H9 (cell line): ENCODE measurements at regions not wholly inside any gene's neighbourhood (a gene's known extent, or its start where the extent isn't known, plus 50 kb on each side); places are given as distances from the start of the nearest gene placed in this dataset.
A peak's percentile ranks its signal among the peaks of the same experiment; 100 is the strongest.

ENCODE experiments used
- DNase-seq: peaks from one replicate; pipeline ENCODE4 v3.0.0-alpha.2; 2017
- H2AFZ ChIP-seq: one replicate; pipeline ENCODE4 v1.6.1; 2013; ENCODE audit warnings: mild to moderate bottlenecking, low read length, control low read depth, moderate library complexity
- H2AK5ac ChIP-seq: 2 replicates; pipeline ENCODE4 v1.6.1; 2013; ENCODE audit warnings: low read length, control low read depth, mixed read lengths; ENCODE audit not compliant: insufficient read length
- H2BK120ac ChIP-seq: one replicate; pipeline ENCODE4 v1.6.1; 2013; ENCODE audit warnings: low read depth, mild to moderate bottlenecking, low read length, control low read depth, inconsistent platforms; ENCODE audit not compliant: poor library complexity, severe bottlenecking
- H2BK12ac ChIP-seq: 2 replicates; pipeline ENCODE4 v1.6.1; 2013; ENCODE audit warnings: low read length, control low read depth, mixed read lengths, low read depth; ENCODE audit not compliant: insufficient read length
- H2BK15ac ChIP-seq: 2 replicates; pipeline ENCODE4 v1.6.1; 2013; ENCODE audit warnings: low read depth, low read length, control low read depth
- H2BK20ac ChIP-seq: one replicate; pipeline ENCODE4 v1.6.1; 2013; ENCODE audit warnings: low read depth, mild to moderate bottlenecking, low read length, control low read depth, inconsistent platforms; ENCODE audit not compliant: poor library complexity, severe bottlenecking
- H2BK5ac ChIP-seq: 2 replicates; pipeline ENCODE4 v1.6.1; 2013; ENCODE audit warnings: low read length, control low read depth, mixed read lengths; ENCODE audit not compliant: insufficient read length
- H3K14ac ChIP-seq: 2 replicates; pipeline ENCODE4 v1.6.1; 2013; ENCODE audit warnings: low read length, control low read depth; ENCODE audit not compliant: insufficient read depth
- H3K18ac ChIP-seq: 2 replicates; pipeline ENCODE4 v1.6.1; 2013; ENCODE audit warnings: low read depth, mild to moderate bottlenecking, mixed read lengths, low read length, control low read depth; ENCODE audit not compliant: insufficient read length
- H3K23ac ChIP-seq: 2 replicates; pipeline ENCODE4 v1.6.1; 2013; ENCODE audit warnings: low read length, control low read depth, mixed read lengths, low read depth; ENCODE audit not compliant: insufficient read length
- H3K23me2 ChIP-seq: 2 replicates; pipeline ENCODE4 v1.6.1; 2013; ENCODE audit warnings: low read depth, mild to moderate bottlenecking, mixed read lengths, low read length, control low read depth; ENCODE audit not compliant: insufficient read length, poor library complexity, severe bottlenecking
- H3K27ac ChIP-seq: 2 replicates; pipeline ENCODE4 v1.5.1; 2013; ENCODE audit warnings: low read length, control low read depth, mixed read lengths, low read depth; ENCODE audit not compliant: insufficient read length
- H3K27me3 ChIP-seq: 2 replicates; pipeline ENCODE4 v1.6.1; 2013; ENCODE audit warnings: low read length, control low read depth, inconsistent platforms; ENCODE audit not compliant: insufficient read depth
- H3K4ac ChIP-seq: 2 replicates; pipeline ENCODE4 v1.6.1; 2013; ENCODE audit warnings: low read depth, mild to moderate bottlenecking, control low read depth, inconsistent platforms, low read length, moderate library complexity
- H3K4me1 ChIP-seq: 2 replicates; pipeline ENCODE4 v1.6.1; 2013; ENCODE audit warnings: low read length, control low read depth, inconsistent platforms; ENCODE audit not compliant: insufficient read depth
- H3K4me2 ChIP-seq: 2 replicates; pipeline ENCODE4 v1.6.1; 2013; ENCODE audit warnings: low read length, control low read depth, mixed read lengths; ENCODE audit not compliant: insufficient read length, insufficient read depth
- H3K56ac ChIP-seq: 2 replicates; pipeline ENCODE4 v1.6.1; 2013; ENCODE audit warnings: low read depth, mild to moderate bottlenecking, mixed read lengths, low read length, control low read depth; ENCODE audit not compliant: insufficient read length
- H3K79me1 ChIP-seq: 2 replicates; pipeline ENCODE4 v1.6.1; 2013; ENCODE audit warnings: low read depth, mild to moderate bottlenecking, moderate library complexity, low read length, control low read depth, inconsistent platforms; ENCODE audit not compliant: insufficient read depth, poor library complexity, severe bottlenecking
- H3K79me2 ChIP-seq: 2 replicates; pipeline ENCODE4 v1.6.1; 2013; ENCODE audit warnings: low read length, control low read depth, inconsistent platforms; ENCODE audit not compliant: insufficient read depth
- H3K9ac ChIP-seq: 2 replicates; pipeline ENCODE4 v1.6.1; 2013; ENCODE audit warnings: low read length, control low read depth, mixed read lengths; ENCODE audit not compliant: insufficient read length; ENCODE audit errors: extremely low read depth
- H3K9me3 ChIP-seq: one replicate; pipeline ENCODE4 v1.6.1; 2013; ENCODE audit warnings: low read depth, low read length, inconsistent platforms; ENCODE audit not compliant: control insufficient read depth
- H3T11ph ChIP-seq: one replicate; pipeline ENCODE4 v1.6.1; 2013; ENCODE audit warnings: mild to moderate bottlenecking, low read length, control low read depth, inconsistent platforms
- H4K20me1 ChIP-seq: one replicate; pipeline ENCODE4 v1.6.1; 2013; ENCODE audit not compliant: control insufficient read depth, insufficient read length, insufficient read depth
- H4K5ac ChIP-seq: 2 replicates; pipeline ENCODE4 v1.6.1; 2013; ENCODE audit warnings: low read depth, mild to moderate bottlenecking, mixed read lengths, low read length, control low read depth; ENCODE audit not compliant: insufficient read length
- H4K8ac ChIP-seq: replicated peaks from 2 replicates; pipeline ENCODE4 v1.6.1; 2013; ENCODE audit warnings: low read length, control low read depth, mixed read lengths, low read depth; ENCODE audit not compliant: insufficient read length
- H4K91ac ChIP-seq: 2 replicates; pipeline ENCODE4 v1.6.1; 2013; ENCODE audit warnings: low read depth, mild to moderate bottlenecking, moderate library complexity, mixed read lengths, low read length, control low read depth; ENCODE audit not compliant: insufficient read length
- H3K27ac Mint-ChIP-seq, 3 experiments: 2 replicates in 2 of 3; 3 replicates in 1 of 3; pipeline ENCODE4 v1.8.0; 2020 to 2021; ENCODE audit warnings: mixed read lengths in 3 of 3, mild to moderate bottlenecking in 1 of 3, moderate library complexity in 1 of 3
- H3K27me3 Mint-ChIP-seq: 2 replicates; pipeline ENCODE4 v1.8.0; 2021; ENCODE audit warnings: low read depth, mild to moderate bottlenecking, moderate library complexity, mixed read lengths
- H3K36me3 Mint-ChIP-seq, 3 experiments: 2 replicates in 2 of 3; 3 replicates in 1 of 3; pipeline ENCODE4 v1.8.0; 2020 to 2021; ENCODE audit warnings: low read depth in 3 of 3, mixed read lengths in 3 of 3; ENCODE audit not compliant: insufficient read depth in 1 of 3
- H3K4me1 Mint-ChIP-seq, 2 experiments: 2 replicates each; pipeline ENCODE4 v1.8.0; 2020; ENCODE audit warnings: mixed read lengths in 2 of 2
- H3K4me3 Mint-ChIP-seq, 2 experiments: 2 replicates in 1 of 2; 3 replicates in 1 of 2; pipeline ENCODE4 v1.8.0; 2020 to 2021; ENCODE audit warnings: mild to moderate bottlenecking in 2 of 2, mixed read lengths in 2 of 2, moderate library complexity in 1 of 2
- H3K9me3 Mint-ChIP-seq, 2 experiments: 2 replicates in 1 of 2; 3 replicates in 1 of 2; pipeline ENCODE4 v1.8.0; 2020; ENCODE audit warnings: mild to moderate bottlenecking in 2 of 2, mixed read lengths in 2 of 2, moderate library complexity in 1 of 2
- WGBS: extraction: QIAGEN DNeasy Blood & Tissue Kit; methylation state at CpG from one replicate; pipeline ENCODE4 v1.1.7; 2013; ENCODE audit warnings: missing lambda C conversion rate, low lambda C conversion rate, mixed read lengths; ENCODE audit not compliant: insufficient read length; ENCODE audit errors: extremely low coverage; 5-methylcytosine and 5-hydroxymethylcytosine counted together
- TF ChIP-seq, protein P1 (sequence below): fragments of 200-600 bp; sonication (generic); conservative IDR thresholded peaks from 3 replicates; pipeline ENCODE4 v1.8.0; 2021; ENCODE audit warnings: antibody characterized with exemption, mild to moderate bottlenecking

DNA sequence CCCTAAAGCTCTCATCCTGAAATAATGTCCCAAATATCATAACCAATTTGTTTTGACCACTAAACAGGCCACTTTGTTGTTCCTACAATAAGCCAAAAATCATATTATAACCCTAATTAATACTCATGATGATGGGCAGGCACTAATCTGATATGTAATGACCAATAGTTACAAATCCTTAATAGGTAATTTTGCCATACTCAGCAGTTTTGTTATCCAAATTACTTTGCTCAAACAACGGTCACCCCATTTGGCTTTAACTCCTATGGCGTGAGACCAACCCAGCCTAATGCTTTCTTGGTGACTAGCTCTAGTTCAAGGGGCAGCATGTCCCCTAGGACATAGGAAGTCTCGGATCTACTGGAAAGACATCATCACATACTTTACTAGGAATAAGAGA, 123.2 kb upstream of the ID4 start:
- Histone ChIP-seq H3K4me2 (no peak overlapping the region), H4K5ac (no peak overlapping the region), H2AFZ (no peak overlapping the region), H2AK5ac (no peak overlapping the region), H3K23me2 (no peaks in the 10 kb centered on the region), H2BK5ac (no peak overlapping the region), H4K91ac (no peak overlapping the region), H3K9me3 (no peaks in the 10 kb centered on the region), H3K18ac (no peak overlapping the region), H3K9ac (no peak overlapping the region), H3T11ph (no peak overlapping the region), H2BK20ac (no peak overlapping the region), H2BK15ac (no peak overlapping the region), H3K79me1 (no peaks in the 10 kb centered on the region), H3K27me3 (no peaks in the 10 kb centered on the region), H4K20me1 (no peaks in the 10 kb centered on the region), H3K14ac (no peak overlapping the region), H3K79me2 (no peaks in the 10 kb centered on the region), H3K4me1 (no peaks in the 10 kb centered on the region; the same call in 1 of the 2 replicates), H3K23ac (no peak overlapping the region), H3K27ac (no peak overlapping the region), H2BK120ac (no peak overlapping the region), H2BK12ac (no peak overlapping the region), H4K8ac (no peak overlapping the region), H3K4ac (no peak overlapping the region), H3K56ac (no peak overlapping the region)
- TF ChIP-seq, protein P1, sequence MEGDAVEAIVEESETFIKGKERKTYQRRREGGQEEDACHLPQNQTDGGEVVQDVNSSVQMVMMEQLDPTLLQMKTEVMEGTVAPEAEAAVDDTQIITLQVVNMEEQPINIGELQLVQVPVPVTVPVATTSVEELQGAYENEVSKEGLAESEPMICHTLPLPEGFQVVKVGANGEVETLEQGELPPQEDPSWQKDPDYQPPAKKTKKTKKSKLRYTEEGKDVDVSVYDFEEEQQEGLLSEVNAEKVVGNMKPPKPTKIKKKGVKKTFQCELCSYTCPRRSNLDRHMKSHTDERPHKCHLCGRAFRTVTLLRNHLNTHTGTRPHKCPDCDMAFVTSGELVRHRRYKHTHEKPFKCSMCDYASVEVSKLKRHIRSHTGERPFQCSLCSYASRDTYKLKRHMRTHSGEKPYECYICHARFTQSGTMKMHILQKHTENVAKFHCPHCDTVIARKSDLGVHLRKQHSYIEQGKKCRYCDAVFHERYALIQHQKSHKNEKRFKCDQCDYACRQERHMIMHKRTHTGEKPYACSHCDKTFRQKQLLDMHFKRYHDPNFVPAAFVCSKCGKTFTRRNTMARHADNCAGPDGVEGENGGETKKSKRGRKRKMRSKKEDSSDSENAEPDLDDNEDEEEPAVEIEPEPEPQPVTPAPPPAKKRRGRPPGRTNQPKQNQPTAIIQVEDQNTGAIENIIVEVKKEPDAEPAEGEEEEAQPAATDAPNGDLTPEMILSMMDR: no peak
- no peak overlapping the region for H3K4me3 Mint-ChIP-seq
- DNase-seq: no peak
- H3K27ac Mint-ChIP-seq: peak overlapping the region; percentile 2 to 93 (median 50); a peak in 6 of 7 replicates
- H3K36me3 Mint-ChIP-seq: peaks cover 2 to 18% (median 2%) of the 10 kb centered on the region in 3 experiments; a peak in 5 of 7 replicates
- H3K4me1 Mint-ChIP-seq: peaks cover 31 to 41% of the 10 kb centered on the region in 2 experiments
- no CpG with 5 or more reads among the region's 3 CpGs for WGBS
- H3K9me3 Mint-ChIP-seq: peaks cover 6 to 7% of the 10 kb centered on the region in 2 experiments; a peak in 4 of 5 replicates
- no peaks in the 10 kb centered on the region for H3K27me3 Mint-ChIP-seq
